Nephron progenitor cell (in vitro differentiated cells): ENCODE measurements at regions not wholly inside any gene's neighbourhood (a gene's known extent, or its start where the extent isn't known, plus 50 kb on each side); places are given as distances from the start of the nearest gene placed in this dataset.
A peak's percentile ranks its signal among the peaks of the same experiment; 100 is the strongest.

ENCODE experiments used
- DNase-seq: peaks from one replicate; pipeline ENCODE4 v3.0.0; 2021
- H3K27ac Mint-ChIP-seq: 2 replicates; pipeline ENCODE4 v1.8.0; 2021; ENCODE audit warnings: mild to moderate bottlenecking, moderate library complexity, mixed read lengths
- H3K27me3 Mint-ChIP-seq: 2 replicates; pipeline ENCODE4 v1.8.0; 2021; ENCODE audit warnings: mild to moderate bottlenecking, low read depth, mixed read lengths; ENCODE audit not compliant: poor library complexity
- H3K36me3 Mint-ChIP-seq: 2 replicates; pipeline ENCODE4 v1.8.0; 2021; ENCODE audit warnings: low read depth, mixed read lengths
- H3K4me1 Mint-ChIP-seq: 2 replicates; pipeline ENCODE4 v1.8.0; 2021; ENCODE audit warnings: mixed read lengths
- H3K4me3 Mint-ChIP-seq: 2 replicates; pipeline ENCODE4 v1.8.0; 2021; ENCODE audit warnings: mild to moderate bottlenecking, moderate library complexity, mixed read lengths
- H3K9me3 Mint-ChIP-seq: 2 replicates; pipeline ENCODE4 v1.8.0; 2021; ENCODE audit warnings: mild to moderate bottlenecking, moderate library complexity, mixed read lengths
- CTCF ChIP-seq: fragments of 200-600 bp; sonication (generic); IDR thresholded peaks from 2 replicates; pipeline ENCODE4 v1.5.0; 2021; ENCODE audit warnings: antibody characterized with exemption

DNA sequence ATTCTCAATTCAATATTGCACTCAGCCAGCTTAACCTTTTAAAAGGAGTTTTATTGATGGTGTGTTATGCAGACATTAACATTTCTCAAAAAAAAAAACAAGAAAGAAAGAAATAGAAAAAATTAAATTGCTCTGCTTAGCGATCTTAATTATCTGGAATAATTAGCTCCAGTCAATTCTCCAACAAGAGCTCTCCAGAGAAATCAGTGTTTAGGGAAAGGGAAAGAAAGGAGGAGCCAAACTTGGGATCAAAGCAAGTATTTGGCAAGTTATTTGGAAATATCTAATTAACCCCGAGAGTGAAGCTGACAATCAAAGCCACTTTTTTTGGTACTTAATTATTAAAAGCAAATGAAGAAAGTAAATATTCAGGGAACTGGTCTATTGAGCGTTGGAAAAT is 60.7 kb upstream of the CAMK1G start:
- Mint-ChIP-seq H3K9me3 (no peaks in the 10 kb centered on the region), H3K4me3 (no peak overlapping the region), H3K4me1 (peaks cover 4% of the 10 kb centered on the region), H3K36me3 (no peaks in the 10 kb centered on the region), H3K27me3 (peaks cover 3% of the 10 kb centered on the region), H3K27ac (no peak overlapping the region)
- TF ChIP-seq CTCF, result no peak
- DNase-seq, result no peak

GRCh38 chr1:209526137-209526536 is 57.4 kb upstream of the CAMK1G start:
- DNase-seq, result no peak
- peaks cover 10% of the 10 kb centered on the region for H3K4me1 Mint-ChIP-seq
- H3K9me3 Mint-ChIP-seq, result no peaks in the 10 kb centered on the region

DNA sequence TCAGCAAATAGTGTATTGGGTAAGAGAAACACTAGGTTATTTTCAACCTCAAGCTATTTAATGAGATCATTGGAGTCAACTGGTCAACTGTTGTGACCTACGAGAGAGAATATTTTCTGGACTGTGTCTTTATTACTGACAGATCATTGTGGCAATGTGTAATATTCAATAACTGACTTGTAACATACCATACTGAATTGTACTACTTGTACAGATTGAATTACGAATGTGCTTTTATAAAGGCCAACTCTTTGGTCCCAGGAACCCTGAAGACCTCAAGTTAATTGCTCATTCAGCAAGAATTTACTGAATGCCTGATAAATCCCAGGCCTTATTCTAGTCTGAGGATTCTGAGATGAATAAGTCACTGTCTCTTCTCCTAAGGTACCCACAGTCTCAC is 56.1 kb upstream of the CAMK1G start:
- Mint-ChIP-seq H3K9me3 (no peaks in the 10 kb centered on the region), H3K4me3 (no peak overlapping the region), H3K27ac (no peak overlapping the region), H3K27me3 (peaks cover 6% of the 10 kb centered on the region), H3K36me3 (no peaks in the 10 kb centered on the region), H3K4me1 (peaks cover 20% of the 10 kb centered on the region)
- no peak for DNase-seq
- TF ChIP-seq CTCF, result no peak

More at GRCh38 chr1:209526137-209526536, 57.4 kb upstream of the CAMK1G start:
- no peak for TF ChIP-seq CTCF
- H3K27ac Mint-ChIP-seq, result peak overlapping the region; percentile 34
- no peak overlapping the region for H3K4me3 Mint-ChIP-seq
- H3K36me3 Mint-ChIP-seq, result no peaks in the 10 kb centered on the region
- peaks cover 6% of the 10 kb centered on the region for H3K27me3 Mint-ChIP-seq

- TF ChIP-seq CTCF, result no peak
- peak; percentile 13 for DNase-seq
- H3K4me3 Mint-ChIP-seq, result no peak overlapping the region
- peaks cover 6% of the 10 kb centered on the region for H3K27me3 Mint-ChIP-seq
- no peaks in the 10 kb centered on the region for H3K36me3 Mint-ChIP-seq
- H3K4me1 Mint-ChIP-seq, result peaks cover 22% of the 10 kb centered on the region
- no peaks in the 10 kb centered on the region for H3K9me3 Mint-ChIP-seq
- H3K27ac Mint-ChIP-seq, result no peak overlapping the region
Measured at GRCh38 chr1:209527993-209528717, 55.4 kb upstream of the CAMK1G start.

DNA sequence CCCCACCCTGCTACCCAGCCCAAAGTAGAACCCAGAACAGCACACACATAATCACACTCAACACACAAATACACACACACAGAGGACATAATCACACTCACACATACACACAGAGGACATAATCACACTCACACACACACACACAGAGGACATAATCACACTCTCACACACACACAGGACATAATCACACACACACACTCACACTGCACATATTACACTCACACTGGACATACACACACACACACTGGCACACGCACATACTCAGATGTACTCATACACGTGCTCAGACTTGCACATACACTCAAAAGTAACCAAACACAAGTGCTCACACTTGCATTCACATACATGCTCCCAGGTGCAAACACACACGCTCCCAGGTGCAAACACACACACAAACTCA is 54.3 kb upstream of the CAMK1G start:
- H3K27me3 Mint-ChIP-seq, result peaks cover 6% of the 10 kb centered on the region
- H3K4me1 Mint-ChIP-seq, result peaks cover 29% of the 10 kb centered on the region
- H3K4me3 Mint-ChIP-seq, result no peak overlapping the region
- DNase-seq, result no peak
- no peaks in the 10 kb centered on the region for H3K36me3 Mint-ChIP-seq
- no peak for TF ChIP-seq CTCF
- no peaks in the 10 kb centered on the region for H3K9me3 Mint-ChIP-seq
- H3K27ac Mint-ChIP-seq, result no peak overlapping the region

DNA sequence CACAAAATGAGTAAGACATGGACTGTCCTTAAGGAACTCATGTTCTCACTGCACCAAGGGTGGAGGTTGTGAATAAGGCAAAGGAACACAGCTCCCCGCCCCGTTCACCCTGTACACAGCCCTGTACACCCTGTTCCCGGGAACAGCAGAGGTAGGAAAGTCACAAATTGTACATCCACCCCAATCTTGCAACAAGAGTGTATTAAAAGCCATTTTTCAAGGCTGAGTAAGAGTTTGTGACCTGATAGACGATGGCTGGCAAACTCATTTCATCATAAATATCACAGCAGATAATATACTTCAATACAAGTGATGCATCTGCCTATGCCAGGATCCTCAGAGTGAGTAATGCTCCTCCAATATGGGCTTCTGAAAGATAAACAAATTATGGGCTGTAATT is 52.5 kb upstream of the CAMK1G start:
- no peaks in the 10 kb centered on the region for H3K36me3 Mint-ChIP-seq
- no peak for DNase-seq
- H3K4me3 Mint-ChIP-seq, result no peak overlapping the region
- peaks cover 36% of the 10 kb centered on the region for H3K4me1 Mint-ChIP-seq
- no peaks in the 10 kb centered on the region for H3K9me3 Mint-ChIP-seq
- TF ChIP-seq CTCF, result no peak
- H3K27me3 Mint-ChIP-seq, result peaks cover 6% of the 10 kb centered on the region
- no peak overlapping the region for H3K27ac Mint-ChIP-seq
